CD14-positive monocyte (primary cell): ENCODE measurements at regions not wholly inside any gene's neighbourhood (a gene's known extent, or its start where the extent isn't known, plus 50 kb on each side); places are given as distances from the start of the nearest gene placed in this dataset.

Experiments
- DNase-seq, 3 donors: peaks; one replicate each; pipeline ENCODE4 v3.0.0-alpha.2; 2011 to 2022
- H2AFZ ChIP-seq: 2 replicates; pipeline ENCODE4 v1.6.0; 2012; ENCODE audit warnings: mild to moderate bottlenecking, low read depth, low read length, inconsistent platforms; ENCODE audit not compliant: insufficient read depth, poor library complexity, severe bottlenecking
- H3K27ac ChIP-seq, 2 donors: 1 replicate in 1 of 2; 2 replicates in 1 of 2; pipeline ENCODE4 v1.5.1; 2012 to 2013; ENCODE audit warnings: low read length in 2 of 2, control low read depth in 1 of 2, inconsistent platforms in 1 of 2, low read depth in 1 of 2, mild to moderate bottlenecking in 1 of 2
- H3K27me3 ChIP-seq, 2 donors: one replicate each; pipeline versions ENCODE4 v1.6.0 to v1.6.1; 2011 to 2013; ENCODE audit warnings: low read length in 2 of 2; ENCODE audit not compliant: control insufficient read depth in 2 of 2, insufficient read depth in 2 of 2
- H3K36me3 ChIP-seq, 2 donors: replicated peaks in 1 of 2; 1 replicate in 1 of 2; 2 replicates in 1 of 2; pipeline versions ENCODE4 v1.5.1 to v1.6.1; 2012 to 2013; ENCODE audit warnings: low read length in 2 of 2, control low read depth in 1 of 2, inconsistent platforms in 1 of 2, mild to moderate bottlenecking in 1 of 2; ENCODE audit not compliant: insufficient read depth in 2 of 2, control insufficient read depth in 1 of 2
- H3K4me1 ChIP-seq, 2 donors: 1 replicate in 1 of 2; 2 replicates in 1 of 2; pipeline versions ENCODE4 v1.5.1 to v1.6.1; 2012 to 2013; ENCODE audit warnings: low read length in 2 of 2, control low read depth in 1 of 2, inconsistent platforms in 1 of 2, mild to moderate bottlenecking in 1 of 2, moderate library complexity in 1 of 2; ENCODE audit not compliant: insufficient read depth in 2 of 2, control insufficient read depth in 1 of 2
- H3K4me2 ChIP-seq: replicated peaks from 2 replicates; pipeline ENCODE3; 2012; ENCODE audit warnings: low read length, moderate library complexity, mild to moderate bottlenecking; ENCODE audit not compliant: poor library complexity, severe bottlenecking; ENCODE audit errors: extremely low read depth
- H3K4me3 ChIP-seq, 3 experiments: fragments of 200-600 bp in 1 of 3; sonication (generic) in 1 of 3; replicated peaks in 1 of 3; 1 replicate in 2 of 3; 2 replicates in 1 of 3; pipeline ENCODE4 v1.5.1; 2011 to 2013; ENCODE audit warnings: low read length in 3 of 3, mild to moderate bottlenecking in 3 of 3, control low read depth in 2 of 3, low read depth in 2 of 3, inconsistent platforms in 1 of 3, moderate library complexity in 1 of 3
- H3K79me2 ChIP-seq: 2 replicates; pipeline ENCODE4 v1.6.0; 2012; ENCODE audit warnings: mild to moderate bottlenecking, control low read depth, inconsistent platforms, low read length, moderate library complexity; ENCODE audit not compliant: insufficient read depth
- H3K9ac ChIP-seq: 2 replicates; pipeline ENCODE4 v1.6.0; 2017; ENCODE audit warnings: low read length, mild to moderate bottlenecking; ENCODE audit not compliant: insufficient read depth, poor library complexity, severe bottlenecking
- H3K9me3 ChIP-seq, 2 donors: replicated peaks in 1 of 2; 1 replicate in 1 of 2; 2 replicates in 1 of 2; pipeline versions ENCODE4 v1.5.1 to v1.6.1; 2012 to 2013; ENCODE audit warnings: low read length in 2 of 2, control low read depth in 1 of 2; ENCODE audit not compliant: control insufficient read depth in 1 of 2, insufficient read depth in 1 of 2
- H4K20me1 ChIP-seq: 2 replicates; pipeline ENCODE4 v1.6.0; 2012; ENCODE audit warnings: mild to moderate bottlenecking, low read length, control low read depth, moderate library complexity; ENCODE audit not compliant: insufficient read depth
- H3K27ac Mint-ChIP-seq, 7 donors: one replicate each; pipeline ENCODE4 v1.8.0; 2020; ENCODE audit warnings: mild to moderate bottlenecking in 7 of 7, mixed read lengths in 7 of 7, moderate library complexity in 6 of 7, inconsistent platforms in 2 of 7
- H3K27me3 Mint-ChIP-seq, 3 donors: one replicate each; pipeline ENCODE4 v1.8.0; 2021 to 2022; ENCODE audit warnings: low read depth in 3 of 3, mild to moderate bottlenecking in 3 of 3, mixed read lengths in 3 of 3, moderate library complexity in 3 of 3, inconsistent platforms in 1 of 3
- H3K36me3 Mint-ChIP-seq, 2 donors: one replicate each; pipeline ENCODE4 v1.8.0; 2020; ENCODE audit warnings: mixed read lengths in 2 of 2, inconsistent platforms in 1 of 2, mild to moderate bottlenecking in 1 of 2
- H3K4me1 Mint-ChIP-seq: one replicate; pipeline ENCODE4 v1.8.0; 2020; ENCODE audit warnings: mild to moderate bottlenecking, mixed read lengths
- H3K4me3 Mint-ChIP-seq, 2 donors: one replicate each; pipeline ENCODE4 v1.8.0; 2020; ENCODE audit warnings: mild to moderate bottlenecking in 2 of 2, mixed read lengths in 2 of 2, moderate library complexity in 1 of 2
- H3K9me3 Mint-ChIP-seq, 7 donors: one replicate each; pipeline ENCODE4 v1.8.0; 2020 to 2022; ENCODE audit warnings: mixed read lengths in 7 of 7, mild to moderate bottlenecking in 6 of 7, moderate library complexity in 6 of 7, inconsistent platforms in 2 of 7
- WGBS: methylation state at CpG from one replicate; pipeline ENCODE4 v1.1.5; 2013; ENCODE audit warnings: missing lambda C conversion rate; ENCODE audit not compliant: insufficient coverage; 5-methylcytosine and 5-hydroxymethylcytosine counted together
- intact Hi-C, 2 donors: fragments of 100-400 bp; cut with micrococcal nuclease; formaldehyde crosslinking; loops; one replicate each; pipeline versions ENCODE4 v1.15.0 to v1.15.1; 2023
- TF ChIP-seq, protein P1 (sequence below): fragments of 200-600 bp; IDR thresholded peaks from one replicate; pipeline ENCODE4 v1.8.0; 2022; ENCODE audit warnings: antibody characterized with exemption, mild to moderate bottlenecking

DNA sequence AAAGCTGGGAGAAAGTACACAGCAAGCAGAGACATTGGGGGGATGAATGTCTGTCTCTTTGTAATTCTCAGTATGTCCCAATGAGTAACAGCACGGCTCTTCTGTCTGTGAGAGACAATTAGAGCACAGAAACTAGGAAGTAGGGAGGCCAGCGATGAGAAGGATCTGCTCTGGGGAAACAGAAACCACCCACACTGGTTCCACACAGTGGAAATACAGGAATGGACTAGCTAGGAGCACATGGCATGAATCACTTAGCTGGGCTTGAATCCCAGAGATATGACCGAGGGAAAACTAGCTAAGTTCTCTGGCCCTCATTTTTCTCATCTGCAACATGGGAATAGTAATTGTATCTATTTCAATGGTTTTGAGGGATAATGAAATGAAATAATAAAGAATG, 895.9 kb downstream of the TLE4 start:
- Histone ChIP-seq H3K4me2 (no peak overlapping the region), H3K9me3 (peaks cover 0 to 8% of the 10 kb centered on the region in 2 donors), H3K4me1 (no peaks in the 10 kb centered on the region), H3K4me3 (no peak overlapping the region), H3K27me3 (no peaks in the 10 kb centered on the region), H4K20me1 (no peaks in the 10 kb centered on the region), H3K36me3 (no peaks in the 10 kb centered on the region), H3K79me2 (no peaks in the 10 kb centered on the region), H3K27ac (no peak overlapping the region), H2AFZ (no peak overlapping the region), H3K9ac (no peak overlapping the region)
- DNase-seq: no peak
- WGBS: no CpG with 5 or more reads among the region's 3 CpGs
- Mint-ChIP-seq H3K27ac (no peak overlapping the region), H3K4me1 (no peaks in the 10 kb centered on the region), H3K4me3 (no peak overlapping the region), H3K27me3 (no peaks in the 10 kb centered on the region), H3K9me3 (peaks cover 0 to 13% (median 4%) of the 10 kb centered on the region in 7 donors), H3K36me3 (no peaks in the 10 kb centered on the region)
- intact Hi-C loops: no loop called here
- TF ChIP-seq, protein P1, sequence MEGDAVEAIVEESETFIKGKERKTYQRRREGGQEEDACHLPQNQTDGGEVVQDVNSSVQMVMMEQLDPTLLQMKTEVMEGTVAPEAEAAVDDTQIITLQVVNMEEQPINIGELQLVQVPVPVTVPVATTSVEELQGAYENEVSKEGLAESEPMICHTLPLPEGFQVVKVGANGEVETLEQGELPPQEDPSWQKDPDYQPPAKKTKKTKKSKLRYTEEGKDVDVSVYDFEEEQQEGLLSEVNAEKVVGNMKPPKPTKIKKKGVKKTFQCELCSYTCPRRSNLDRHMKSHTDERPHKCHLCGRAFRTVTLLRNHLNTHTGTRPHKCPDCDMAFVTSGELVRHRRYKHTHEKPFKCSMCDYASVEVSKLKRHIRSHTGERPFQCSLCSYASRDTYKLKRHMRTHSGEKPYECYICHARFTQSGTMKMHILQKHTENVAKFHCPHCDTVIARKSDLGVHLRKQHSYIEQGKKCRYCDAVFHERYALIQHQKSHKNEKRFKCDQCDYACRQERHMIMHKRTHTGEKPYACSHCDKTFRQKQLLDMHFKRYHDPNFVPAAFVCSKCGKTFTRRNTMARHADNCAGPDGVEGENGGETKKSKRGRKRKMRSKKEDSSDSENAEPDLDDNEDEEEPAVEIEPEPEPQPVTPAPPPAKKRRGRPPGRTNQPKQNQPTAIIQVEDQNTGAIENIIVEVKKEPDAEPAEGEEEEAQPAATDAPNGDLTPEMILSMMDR: no peak

DNA sequence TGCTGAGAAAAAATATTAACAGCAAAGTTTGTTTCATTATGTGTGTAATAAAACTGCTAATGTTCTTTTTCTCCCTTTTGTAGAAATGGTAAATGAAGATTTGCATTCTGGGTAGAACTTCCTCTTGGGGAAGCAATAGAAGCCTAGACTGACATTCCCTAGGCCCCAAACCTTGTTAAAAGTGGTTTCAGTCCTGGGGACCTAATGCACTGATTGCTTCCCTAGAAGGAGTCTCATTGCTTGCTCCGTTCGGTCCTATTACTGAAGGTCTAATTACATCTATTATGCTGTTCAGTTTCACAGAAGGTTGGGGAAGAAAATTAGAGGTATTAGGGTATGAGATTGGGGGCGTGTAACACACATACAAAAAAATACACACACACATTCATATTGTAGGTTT, 893.8 kb downstream of the TLE4 start:
- WGBS: no CpG with 5 or more reads among the region's 3 CpGs
- H3K36me3 ChIP-seq: no peaks in the 10 kb centered on the region

More for the DNA sequence above, 893.8 kb downstream of the TLE4 start:
- TF ChIP-seq, protein P1: no peak
- intact Hi-C loops: no loop called here
- no peak for DNase-seq
- H3K27me3 Mint-ChIP-seq: no peaks in the 10 kb centered on the region
- peaks cover 3 to 6% of the 10 kb centered on the region in 2 donors for H3K9me3 ChIP-seq
- H3K27me3 ChIP-seq: no peaks in the 10 kb centered on the region
- no peak overlapping the region for H3K27ac Mint-ChIP-seq
- no peaks in the 10 kb centered on the region for H3K4me1 ChIP-seq
- H3K4me3 ChIP-seq: no peak overlapping the region
- no peak overlapping the region for H2AFZ ChIP-seq
- H3K4me2 ChIP-seq: no peak overlapping the region
- no peak overlapping the region for H3K9ac ChIP-seq
- H3K9me3 Mint-ChIP-seq: peaks cover 0 to 14% (median 3%) of the 10 kb centered on the region in 7 donors
- H3K4me1 Mint-ChIP-seq: no peaks in the 10 kb centered on the region
- H3K79me2 ChIP-seq: no peaks in the 10 kb centered on the region
- no peak overlapping the region for H3K4me3 Mint-ChIP-seq
- no peak overlapping the region for H3K27ac ChIP-seq
- H3K36me3 Mint-ChIP-seq: no peaks in the 10 kb centered on the region
- H4K20me1 ChIP-seq: no peaks in the 10 kb centered on the region
